Activated CD4-positive, alpha-beta T cell treated with anti-CD3 and anti-CD28 coated beads, Interleukin-2, amount 50 U/mL, for 1 hour (primary cell): ENCODE measurements at regions not wholly inside any gene's neighbourhood (a gene's known extent, or its start where the extent isn't known, plus 50 kb on each side); places are given as distances from the start of the nearest gene placed in this dataset.

Experiments
- DNase-seq: peaks from one replicate; pipeline ENCODE4 v3.0.0-alpha.2; 2020

DNA sequence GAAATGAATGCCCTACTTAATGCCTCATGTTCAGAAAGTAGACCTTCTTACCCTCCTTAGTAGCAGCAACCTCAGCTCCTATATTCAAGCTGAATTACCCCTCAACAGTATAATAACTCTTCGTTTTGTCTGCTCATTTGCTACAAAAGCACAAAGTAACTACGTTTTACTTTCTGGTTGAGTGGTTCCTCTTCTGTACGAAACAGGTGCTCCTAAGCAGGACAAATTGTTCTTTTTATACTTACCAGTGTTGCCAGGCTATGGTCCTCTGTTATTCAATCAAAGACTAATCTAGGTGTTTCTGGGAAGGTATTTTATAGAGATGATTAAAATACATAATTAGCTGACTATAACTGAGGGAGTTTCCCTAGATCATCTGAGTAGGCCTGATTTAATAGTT is 484.2 kb upstream of the ADAMTS5 start:
- DNase-seq = no peak

DNA sequence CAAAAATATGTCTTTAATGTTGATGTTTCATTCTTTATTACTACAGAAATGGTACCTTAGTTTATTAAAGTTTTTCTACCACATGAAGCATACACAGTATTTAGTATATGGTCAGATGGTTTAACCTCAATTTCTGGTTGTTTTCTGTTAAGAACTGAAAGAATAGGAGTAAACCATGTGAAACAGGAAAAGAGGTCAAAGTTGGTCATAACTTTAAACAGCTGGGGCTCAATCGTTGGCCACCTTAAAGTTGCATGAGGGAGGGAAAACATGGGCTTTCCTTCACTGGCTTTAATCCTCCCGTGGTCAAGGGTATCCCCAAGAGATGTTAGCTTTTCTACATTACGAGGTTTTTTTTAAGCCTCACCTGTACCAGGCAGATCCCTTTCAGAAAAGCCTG is 483.3 kb upstream of the ADAMTS5 start:
- DNase-seq = no peak

DNA sequence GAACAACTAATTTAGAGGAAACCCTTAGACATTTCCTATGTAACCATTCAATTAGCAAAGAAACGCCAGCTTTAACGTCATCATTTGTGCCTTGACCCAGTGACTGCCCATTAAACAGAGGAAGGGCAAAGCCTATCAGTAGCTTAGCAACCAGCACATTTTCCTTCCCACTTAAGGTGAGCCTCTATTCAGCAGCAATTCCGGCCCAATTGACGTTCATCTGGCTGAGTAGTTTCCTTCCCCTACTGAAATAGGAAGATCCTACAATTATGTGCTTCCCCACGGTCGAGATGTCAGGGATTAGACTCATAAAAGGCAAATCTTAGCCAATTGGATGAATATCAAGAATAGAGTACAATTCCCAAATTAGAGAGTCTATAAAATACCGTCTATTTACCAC is 482.1 kb upstream of the ADAMTS5 start:
- no peak for DNase-seq

DNA sequence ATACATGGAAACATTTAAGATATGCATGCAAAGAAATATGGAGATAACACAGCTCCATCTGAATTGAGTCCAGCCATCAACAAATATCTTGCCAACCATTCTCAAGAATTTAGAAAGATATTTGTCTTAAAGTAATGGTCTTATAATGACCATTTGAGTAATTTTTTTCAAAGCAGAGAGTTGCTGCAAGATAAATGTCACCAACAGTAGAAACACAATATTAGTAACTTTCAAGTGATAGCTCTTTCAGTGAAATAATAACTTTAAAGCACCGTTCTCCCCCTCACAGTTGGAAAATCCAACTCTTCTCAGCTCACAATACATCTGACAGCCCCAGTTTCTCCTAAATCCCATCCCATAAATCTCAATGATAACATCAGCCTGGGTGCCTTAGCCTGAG is 481.0 kb upstream of the ADAMTS5 start:
- no peak for DNase-seq

DNA sequence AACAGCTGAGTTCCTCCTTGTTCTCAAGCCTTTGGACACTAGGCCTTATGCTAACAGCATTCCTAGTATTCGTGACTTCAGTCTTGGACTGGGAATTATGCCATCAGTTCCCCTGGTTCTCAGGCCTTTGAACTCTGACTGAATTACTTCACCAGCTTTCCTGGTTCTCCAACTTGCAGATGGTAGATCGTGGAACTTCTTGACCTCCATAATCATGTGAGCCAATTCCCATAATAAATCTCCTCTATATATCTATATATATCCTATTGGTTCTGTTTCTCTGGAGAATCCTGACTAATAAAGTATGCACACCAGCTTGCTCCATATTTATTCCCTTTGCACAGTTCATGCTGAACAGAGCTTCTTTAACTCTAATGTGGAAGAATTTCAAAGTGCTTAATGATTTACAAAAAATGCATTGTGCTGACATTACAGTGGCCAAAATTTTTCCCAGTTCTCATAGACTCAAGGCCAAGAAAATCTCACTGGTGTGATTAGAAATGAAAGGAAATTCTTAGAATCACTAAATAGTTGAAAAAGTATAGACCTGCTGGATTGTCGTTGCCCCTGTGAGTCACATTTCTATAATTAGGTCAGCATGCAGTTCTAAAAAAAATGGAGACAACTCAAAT is 462.9 kb upstream of the ADAMTS5 start:
- no peak for DNase-seq

DNA sequence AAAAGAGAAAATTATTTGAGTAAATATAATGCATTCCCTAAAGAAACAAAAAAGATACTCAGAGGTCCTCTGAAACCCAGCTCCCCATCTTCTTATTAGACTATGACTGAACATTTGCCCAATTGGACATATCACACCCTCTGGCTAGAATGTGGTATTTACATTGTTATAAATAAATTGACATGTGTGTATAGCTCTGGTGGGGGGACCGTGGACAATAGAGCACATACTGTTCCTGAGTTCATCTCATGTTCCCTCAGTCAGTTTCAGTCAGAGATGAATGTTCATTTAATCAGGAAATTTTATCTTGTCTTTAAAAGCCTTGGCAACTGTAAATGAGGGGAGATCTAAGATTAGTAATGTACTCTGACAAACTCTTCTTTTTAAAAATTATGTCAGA is 459.3 kb upstream of the ADAMTS5 start:
- no peak for DNase-seq

DNA sequence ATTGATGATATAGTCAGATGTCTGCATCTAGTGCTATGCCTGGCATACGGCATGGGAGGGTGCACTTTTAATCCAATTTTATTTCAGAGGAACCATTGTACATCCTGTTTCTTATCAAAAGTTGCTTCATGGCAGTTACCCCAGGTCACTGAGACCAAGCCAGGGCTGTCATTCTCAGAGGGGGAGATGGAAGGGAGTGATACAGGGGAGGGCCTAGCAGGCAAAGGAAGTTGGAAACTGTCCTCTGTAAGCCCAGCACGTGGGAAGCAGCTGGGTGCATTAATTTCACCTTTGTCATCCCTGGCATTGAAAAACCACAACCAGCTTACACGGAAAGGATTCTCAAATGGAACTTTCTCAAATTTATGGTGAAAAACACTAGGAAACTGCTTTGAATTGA is 458.7 kb upstream of the ADAMTS5 start:
- DNase-seq = no peak

DNA sequence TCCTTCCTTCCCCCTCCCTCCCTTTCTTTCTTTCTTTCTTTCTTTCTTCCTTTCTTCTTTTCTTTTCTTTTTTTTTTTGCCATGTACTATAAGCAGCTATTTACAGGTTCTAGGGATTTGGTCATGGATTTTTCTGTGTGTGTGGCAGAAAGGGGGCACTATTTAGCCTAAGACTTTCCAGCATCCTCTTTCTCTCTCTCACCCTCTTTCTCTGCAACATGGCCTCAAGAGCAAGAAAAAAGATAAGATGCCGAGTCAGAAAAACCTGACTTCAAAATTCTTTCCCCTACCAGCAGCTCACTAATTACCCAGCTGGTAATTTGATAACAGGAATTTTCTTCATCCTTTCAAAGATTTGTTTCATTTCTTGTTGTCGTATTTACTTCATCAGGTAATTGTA is 458.3 kb upstream of the ADAMTS5 start:
- DNase-seq = no peak

DNA sequence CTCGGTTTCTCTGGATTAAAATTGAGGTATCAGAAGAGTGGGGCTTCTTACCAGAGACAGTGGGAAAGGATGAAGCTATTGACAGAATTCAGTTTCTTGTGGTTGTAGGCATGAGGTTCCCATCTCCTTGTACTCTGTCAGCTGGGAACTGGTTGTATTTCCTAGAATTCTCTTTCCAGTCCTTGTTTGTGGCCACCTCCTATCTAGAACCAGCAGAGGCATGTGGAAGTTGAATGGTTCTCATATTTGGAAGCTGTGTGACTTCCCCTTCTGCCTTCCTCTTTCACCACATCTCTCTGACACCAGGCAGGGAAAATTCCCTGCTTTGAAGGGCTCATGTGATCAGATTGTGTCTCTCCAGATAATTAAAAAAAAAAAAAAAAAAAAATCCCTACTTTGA is 457.7 kb upstream of the ADAMTS5 start:
- no peak for DNase-seq

DNA sequence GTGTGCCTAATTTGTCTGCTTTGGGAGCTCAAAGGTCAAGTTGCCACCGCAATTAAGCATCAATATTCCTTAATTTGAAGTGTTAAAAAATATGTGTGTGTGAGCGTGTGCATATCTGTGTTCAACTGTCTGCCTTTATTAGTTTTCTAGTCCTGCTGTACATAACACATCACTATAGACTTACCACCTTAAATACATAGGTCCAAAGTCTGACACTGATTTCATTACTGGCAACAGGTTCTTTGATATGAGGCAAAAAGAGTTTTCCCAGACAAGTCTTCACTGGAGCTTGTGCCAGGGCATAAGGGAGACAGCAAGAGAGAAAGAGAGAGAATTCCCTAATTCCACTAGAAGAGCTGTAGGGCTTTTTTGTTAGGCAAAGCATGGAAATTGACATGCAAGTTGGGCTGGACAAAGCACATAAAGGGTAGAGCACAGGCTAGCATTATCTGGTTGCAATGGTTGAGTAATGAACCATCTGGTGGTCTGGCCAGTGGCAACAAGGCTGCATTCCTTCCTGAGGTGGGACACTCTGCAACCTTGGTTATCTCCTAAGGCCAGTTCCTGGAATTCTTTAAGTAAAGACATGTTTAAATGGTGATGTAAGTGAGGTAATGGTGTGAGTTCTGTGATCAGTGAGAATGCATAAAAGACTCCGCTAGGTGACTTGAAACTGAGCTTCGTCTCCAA is 457.2 kb upstream of the ADAMTS5 start:
- no peak for DNase-seq

DNA sequence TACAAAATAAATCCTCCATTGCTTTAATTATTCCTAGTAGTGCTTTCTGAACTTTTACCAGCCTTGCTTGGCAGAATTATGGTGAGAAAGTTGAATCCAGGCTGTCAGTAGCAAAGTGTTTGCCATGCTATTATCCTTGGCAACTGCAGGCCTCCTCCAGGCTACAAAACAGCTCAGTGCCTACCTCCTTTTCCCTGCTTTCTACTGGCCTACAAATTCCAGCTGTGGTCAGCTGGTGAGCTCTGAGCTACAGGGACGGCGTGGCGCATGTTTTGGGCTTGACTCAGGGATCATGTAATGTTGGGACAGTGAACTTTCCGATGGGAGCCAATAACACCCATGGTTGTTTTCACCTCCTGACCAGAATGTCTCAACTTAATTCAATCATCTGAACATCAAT is 456.1 kb upstream of the ADAMTS5 start:
- no peak for DNase-seq

DNA sequence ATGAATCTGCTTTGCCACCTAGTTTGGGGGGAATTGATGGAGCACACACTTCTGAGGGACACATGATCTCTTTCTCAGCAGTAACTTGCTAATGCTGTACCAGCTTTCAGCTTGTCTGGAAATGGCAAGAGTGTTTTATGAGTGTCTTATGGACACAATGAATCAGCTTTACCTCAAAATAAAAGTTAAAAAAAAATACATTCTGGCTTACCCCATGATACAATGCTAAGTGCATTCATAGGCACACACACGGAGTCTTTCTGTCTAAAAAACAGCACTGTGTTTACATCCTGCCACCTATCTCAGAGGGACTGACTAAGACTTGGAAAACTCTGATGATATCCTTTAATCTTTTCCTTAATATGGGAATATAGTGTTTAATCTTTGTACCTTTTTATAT is 455.5 kb upstream of the ADAMTS5 start:
- no peak for DNase-seq

DNA sequence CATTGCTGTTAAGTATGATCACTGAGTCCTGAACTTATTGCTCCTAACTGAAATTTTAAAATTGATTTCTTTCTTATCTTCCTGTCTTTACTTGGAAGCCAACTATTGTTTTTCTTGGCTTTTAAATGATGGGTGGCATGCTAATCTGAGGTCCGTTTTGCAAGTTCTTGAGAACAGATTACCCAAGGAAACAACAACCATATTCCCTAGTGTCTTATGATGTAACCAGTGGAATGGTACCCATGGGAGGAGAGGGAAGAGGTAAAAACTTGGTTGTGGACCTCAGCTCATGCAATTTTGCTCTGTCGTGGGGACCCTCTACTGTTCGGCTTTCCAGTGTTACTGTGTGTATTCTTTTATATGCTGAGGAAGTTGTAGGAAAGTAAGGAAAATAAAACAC is 454.8 kb upstream of the ADAMTS5 start:
- DNase-seq = no peak

DNA sequence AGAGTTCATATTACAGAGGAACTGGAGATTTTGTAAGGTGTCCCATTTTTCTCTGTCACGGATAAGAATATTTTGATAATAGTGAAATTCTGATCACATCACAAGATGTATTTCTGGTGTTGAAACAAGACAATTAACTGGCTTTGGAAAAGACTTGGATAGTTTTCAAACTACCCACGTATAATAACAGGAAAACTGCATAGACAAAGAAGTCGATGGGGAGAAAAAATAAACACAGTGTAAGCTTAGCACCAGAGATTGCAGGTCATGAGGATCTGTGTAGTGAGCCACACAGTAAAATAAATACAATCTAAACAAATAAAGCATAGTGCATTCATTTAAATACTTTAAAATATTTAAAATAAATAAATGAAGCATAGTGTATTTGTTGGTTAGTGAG is 452.3 kb upstream of the ADAMTS5 start:
- no peak for DNase-seq

DNA sequence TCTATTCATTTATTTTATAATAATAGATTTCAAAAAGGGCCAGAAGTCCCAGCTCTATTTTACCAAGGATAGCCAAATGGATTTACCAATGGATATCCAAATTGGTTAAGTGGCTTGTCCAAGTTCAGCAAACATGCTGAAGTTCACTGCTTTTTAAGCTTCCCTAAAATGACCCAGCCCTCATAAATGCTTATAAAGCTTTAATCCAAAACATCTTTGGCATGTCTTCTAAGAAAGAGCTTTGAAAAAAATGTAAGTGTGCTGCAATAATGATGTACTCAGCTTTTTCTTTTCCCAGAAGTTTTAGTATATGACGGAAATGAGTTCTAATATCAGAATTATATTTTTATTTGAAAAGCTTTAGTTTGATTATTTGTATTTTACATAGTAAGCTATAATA is 451.5 kb upstream of the ADAMTS5 start:
- DNase-seq = no peak

DNA sequence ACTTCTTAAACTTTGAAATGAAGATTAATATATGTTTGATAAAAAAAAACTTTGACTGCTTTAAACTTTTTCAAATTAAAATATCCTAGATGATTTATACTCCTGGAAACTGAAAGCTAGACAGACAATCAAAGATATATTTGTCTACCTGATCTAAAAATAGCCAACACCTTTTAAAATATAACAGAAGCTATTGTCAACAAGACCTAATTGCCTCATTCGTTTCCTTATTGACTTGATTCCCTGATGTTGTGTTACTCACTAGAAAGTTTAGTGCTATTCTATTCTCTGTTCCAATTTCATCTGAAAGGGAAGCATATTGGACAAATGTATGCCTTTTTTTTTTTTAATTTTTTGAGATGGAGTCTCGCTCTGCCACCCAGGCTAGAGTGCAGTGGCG is 445.6 kb upstream of the ADAMTS5 start:
- no peak for DNase-seq

DNA sequence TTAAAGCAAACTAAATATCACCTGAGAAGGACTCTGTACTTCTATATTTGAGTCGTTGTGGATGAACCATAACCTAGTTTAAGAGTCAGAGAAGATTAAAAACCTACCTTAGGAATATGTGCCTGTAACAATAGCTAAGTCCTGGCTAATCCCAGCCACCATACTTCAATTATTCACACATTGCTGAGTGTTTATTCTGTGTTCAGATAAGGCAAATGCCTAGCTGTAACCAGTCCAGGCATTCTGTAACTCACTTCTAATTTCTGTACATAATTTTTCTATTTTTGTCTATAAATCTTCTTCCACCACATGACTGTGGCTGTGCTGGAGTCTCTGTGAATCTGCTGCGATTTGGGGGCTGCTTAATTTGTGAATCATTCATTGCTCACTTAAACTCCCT is 441.9 kb upstream of the ADAMTS5 start:
- no peak for DNase-seq

DNA sequence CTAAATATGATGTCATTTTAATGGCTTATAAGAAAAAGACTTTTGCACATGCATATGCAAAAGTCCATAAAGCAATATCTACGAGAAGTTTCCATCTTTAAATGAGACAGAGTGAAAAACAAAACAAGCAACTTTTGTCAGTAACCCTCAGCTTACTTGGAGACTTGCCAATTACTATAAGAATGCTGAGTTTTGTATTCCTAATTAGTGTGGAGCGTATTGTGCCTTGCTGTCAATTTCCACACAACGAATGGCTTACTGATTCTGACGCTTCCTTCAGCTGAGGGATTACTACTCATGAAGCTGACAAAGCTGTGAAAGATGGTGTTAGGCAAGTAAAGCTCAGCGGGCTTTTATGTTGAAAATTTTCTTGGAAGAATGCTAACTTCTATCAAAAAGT is 440.4 kb upstream of the ADAMTS5 start:
- DNase-seq = no peak

DNA sequence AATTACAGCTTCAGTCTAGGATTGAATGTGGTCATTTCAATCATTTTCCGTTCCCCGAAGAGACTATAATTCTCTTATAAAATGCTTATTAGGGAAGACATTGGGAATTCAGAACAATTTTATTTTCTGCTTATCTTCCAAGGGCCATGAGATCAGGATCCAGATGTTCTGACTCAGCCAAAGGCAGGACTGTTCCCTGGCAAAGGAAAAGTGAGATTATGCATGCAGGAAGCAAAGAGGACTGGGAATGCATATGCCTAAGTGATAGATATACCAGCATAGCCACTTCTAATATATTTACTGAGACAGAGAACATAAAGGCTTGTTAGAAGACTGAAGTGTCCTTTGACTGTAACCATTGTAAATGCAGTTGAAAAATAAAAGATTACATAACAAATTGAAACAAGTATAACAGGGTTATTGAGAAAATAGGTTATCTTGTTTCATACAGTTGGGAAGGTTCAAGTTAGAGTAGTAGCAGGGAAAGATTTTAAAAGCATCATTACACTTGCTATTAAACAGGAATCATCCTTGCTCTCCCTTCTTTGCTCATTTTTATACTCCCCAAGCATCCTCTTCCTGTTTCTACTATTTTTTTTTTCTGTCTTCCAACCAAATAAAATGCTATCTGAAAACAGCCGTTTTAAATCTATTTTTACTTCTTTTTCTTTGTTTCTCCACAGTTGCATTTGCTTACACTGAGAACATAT is 439.6 kb upstream of the ADAMTS5 start:
- no peak for DNase-seq

DNA sequence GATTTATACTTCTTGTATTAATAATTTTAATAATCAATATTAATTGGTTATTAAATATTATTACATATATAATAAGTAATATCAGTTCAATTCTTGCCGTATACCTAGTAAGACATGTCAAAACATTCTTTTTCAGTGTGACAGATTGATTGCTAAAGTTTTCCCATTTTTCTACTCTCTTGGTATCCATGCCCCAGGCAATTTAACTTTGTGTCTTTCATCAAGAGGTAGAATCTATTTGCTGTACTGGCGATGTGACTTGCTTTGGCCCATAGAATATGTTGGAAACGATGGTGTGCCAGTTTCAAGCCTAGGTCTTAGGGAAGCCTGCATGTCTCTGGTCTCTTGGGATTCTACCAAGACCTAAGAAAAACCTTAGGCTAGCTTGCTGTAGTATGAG is 436.1 kb upstream of the ADAMTS5 start:
- no peak for DNase-seq

DNA sequence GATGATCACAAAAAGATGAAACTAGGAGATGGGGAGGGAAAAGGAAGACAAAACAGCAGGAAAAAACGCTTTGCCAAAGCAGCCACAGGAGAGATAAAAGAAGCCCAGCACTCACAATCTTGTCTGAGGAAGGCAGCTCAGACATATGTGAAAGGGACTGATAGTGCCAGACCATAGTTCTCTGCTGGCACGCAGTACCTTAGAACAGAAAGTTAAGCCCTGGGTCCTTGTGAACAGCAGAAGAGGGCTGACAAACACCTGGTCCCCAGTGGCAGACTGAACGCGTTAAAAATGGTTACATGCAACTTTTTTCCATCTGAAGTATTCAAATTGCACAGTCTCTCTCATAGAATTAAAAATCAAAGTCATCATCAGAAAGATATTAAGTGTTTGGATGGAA is 433.2 kb upstream of the ADAMTS5 start:
- DNase-seq = no peak

DNA sequence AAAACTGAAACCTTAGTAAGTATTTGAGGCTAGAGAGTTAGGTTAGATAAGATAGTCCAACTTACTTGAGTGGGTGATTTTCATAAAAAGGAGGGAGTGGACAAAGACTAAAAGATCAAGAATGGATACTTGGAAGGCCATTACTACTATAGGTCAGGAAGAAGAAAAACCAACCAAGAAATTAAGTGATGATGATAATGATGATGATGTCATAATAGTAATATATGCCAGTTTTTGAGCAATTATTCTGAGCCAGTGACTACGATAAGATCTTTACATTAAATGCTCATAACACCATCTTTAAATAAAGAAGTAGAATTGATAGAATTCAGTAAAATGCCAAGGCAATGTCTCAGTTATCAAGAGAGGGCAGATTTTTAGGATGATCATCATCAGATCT is 430.7 kb upstream of the ADAMTS5 start:
- no peak for DNase-seq

DNA sequence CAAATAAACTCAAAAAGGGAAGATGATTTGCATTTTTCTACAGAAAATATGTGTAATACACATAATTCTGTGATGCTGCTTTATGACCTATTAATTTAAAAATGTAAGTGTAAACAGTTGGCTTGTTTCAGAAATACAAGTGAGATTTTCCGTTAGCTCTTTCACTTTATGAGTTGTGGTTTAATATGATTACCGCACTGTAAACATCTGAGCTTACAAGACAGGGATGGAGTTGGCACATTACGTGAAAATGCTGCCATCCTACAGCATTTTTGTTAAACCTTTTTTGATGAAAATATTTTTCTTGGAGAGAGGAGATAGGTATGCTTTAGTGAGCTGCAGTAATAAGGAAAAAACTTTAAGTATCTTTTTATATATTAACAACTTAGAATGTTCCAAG is 426.8 kb upstream of the ADAMTS5 start:
- no peak for DNase-seq

DNA sequence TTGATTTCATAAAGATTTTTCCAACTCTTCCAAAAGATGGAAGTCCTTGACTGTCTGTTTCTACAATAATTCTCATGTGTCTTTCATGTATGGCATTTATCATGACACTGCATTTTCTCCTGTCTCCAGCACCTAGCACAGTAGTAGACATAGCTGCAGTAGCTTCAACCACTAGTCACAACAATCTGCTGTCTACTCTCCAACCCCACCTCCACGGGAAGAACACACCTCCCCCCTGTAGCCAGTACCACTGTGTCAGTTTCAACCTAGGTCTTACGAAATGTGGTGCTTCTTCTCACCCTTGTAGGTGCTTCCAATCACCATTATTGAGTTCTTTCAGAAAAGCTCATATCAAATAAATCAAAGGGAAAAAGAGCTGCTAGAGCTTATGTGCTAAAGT is 425.1 kb upstream of the ADAMTS5 start:
- no peak for DNase-seq

DNA sequence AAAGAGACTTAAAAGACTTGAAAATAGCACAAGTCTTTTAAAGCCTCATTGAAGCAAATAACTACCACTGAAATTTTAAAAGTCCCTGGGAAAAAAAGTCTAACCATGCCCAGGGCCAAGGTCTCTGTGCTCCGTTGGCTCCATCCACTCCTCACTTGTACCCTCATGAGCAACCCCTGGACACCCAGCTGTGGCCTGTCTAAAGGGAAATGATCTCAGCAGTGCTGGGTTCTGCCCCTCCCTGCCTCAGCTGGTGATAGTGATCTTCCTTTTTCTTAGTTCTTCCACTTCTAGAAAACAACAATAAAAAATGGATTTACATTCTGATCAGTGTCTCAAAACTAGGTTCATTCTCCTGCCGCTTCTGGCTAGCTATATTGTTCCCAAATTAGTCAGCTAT is 423.5 kb upstream of the ADAMTS5 start:
- no peak for DNase-seq
